HG02571 (cell line): ENCODE measurements at regions not wholly inside any gene's neighbourhood (a gene's known extent, or its start where the extent isn't known, plus 50 kb on each side); places are given as distances from the start of the nearest gene placed in this dataset.

ENCODE experiments used
- ATAC-seq: cut with Tn5 transposase; IDR thresholded peaks from one replicate; pipeline ENCODE4 v1.9.1; 2021; ENCODE audit warnings: mild to moderate bottlenecking, moderate library complexity; ENCODE audit not compliant: unreplicated experiment

DNA sequence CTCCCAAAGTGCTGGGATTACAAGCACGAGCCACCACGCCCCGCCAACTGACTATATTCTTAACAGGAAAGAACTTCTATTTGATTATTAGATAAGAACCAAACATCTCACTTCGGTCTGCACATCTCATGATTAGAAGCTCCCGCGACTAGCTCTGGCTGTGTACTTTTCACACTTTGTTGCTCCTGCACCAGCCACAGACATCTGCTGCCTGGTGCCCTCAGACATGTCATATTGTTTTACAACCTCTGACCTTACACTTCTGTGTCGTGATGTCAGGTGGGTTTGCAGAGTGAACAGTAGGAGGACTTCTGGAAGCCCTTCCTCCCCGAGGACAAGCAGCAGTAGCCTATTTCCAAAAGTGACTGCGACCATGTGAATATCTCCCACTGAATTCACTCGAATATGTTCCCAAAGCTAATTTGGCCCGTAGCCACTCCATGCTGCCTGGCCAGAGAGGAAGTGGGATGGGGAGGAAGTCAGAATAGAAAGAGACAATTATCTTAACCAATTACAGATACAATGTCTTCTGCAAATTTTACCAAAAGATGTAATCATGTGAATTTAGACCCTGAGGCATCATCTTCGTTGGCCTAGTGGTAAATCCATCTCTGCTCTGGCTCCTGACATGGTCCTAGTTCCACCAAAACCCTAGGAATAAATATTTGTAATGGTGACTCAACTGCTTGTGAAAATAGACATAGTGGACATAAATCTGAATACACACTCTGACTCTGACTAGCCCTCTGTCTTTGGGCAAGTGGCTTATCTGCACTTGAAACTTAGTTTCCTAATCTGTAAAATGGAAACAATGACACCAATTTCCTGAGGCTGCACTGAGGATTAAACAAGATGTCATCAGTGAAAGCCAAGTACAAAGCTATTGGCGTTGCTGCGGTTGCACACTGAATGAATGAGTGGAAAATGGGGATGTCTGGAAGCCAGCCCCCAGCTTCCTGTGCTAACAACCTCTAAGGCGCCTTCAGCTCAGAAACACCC, 406.1 kb downstream of the LRATD1 start:
- ATAC-seq = no peak

DNA sequence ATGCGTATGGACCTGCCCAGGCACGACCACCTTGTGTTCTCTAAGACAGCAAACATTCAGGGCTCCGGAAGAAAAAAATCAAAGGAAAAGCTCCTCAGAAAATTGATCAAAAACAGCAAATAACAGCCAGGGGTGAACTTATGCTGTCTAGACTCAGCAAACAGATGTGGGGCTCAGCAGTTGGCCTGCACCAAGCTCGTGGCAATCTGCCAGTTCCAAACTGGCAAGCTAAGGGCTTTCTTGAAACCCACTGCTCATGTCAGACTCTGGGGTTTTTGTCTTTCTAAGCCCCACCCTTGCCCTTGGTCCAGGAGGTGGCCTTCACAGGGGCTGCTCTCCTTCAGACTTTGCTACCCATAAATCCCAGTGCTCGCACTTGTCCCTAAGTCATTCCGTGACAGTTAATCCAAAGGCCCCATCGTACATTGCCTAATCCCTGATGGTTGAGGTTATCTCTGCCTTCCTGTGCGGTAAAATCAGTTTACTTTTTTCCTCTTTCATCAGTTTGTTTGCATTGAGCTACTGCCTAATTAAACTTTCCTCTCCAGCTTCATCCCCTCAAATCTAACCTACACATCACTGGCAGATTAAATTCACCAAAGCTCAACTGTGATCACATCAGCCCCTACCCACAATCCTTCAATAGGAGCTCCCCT, 408.0 kb downstream of the LRATD1 start:
- no peak for ATAC-seq

DNA sequence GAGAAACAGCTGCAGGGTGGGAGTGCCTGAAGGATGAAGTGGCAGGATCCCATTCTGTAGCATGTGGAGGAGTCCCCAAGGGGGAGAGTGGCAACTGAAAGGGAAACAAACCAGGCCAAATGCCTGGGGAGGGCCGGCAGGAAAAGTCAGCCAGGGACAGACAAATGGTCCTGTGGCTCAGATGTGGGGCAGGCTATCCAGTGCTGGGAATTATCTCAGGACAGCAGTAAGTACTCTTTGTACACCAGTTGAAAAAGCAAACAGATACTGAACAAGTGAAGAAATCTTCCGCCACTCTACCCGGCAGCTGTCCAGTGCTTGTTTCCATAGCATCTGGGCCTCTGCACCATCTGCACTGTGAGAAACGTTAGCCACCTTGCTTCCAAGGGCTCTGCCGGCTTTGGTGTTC, 408.9 kb downstream of the LRATD1 start:
- no peak for ATAC-seq

DNA sequence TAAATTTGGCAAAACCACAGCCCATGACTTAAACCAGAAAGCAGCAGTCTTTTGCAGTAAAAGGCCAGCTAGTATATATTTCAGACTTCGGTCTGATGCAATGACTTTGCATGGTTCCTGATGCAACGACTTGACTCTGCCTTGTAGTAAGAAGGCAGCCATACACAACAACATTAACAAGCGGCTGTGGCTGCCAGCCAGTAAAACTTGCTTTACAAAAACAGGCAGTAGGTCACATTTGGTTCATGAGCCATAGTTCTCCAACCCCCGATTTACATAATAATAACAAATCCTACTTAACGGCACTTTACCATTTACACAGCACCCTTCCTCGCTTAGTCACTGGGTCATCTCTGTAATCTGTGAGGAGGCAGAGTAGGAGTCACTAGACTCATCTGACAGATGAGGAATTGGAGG, 410.3 kb downstream of the LRATD1 start:
- ATAC-seq = no peak

DNA sequence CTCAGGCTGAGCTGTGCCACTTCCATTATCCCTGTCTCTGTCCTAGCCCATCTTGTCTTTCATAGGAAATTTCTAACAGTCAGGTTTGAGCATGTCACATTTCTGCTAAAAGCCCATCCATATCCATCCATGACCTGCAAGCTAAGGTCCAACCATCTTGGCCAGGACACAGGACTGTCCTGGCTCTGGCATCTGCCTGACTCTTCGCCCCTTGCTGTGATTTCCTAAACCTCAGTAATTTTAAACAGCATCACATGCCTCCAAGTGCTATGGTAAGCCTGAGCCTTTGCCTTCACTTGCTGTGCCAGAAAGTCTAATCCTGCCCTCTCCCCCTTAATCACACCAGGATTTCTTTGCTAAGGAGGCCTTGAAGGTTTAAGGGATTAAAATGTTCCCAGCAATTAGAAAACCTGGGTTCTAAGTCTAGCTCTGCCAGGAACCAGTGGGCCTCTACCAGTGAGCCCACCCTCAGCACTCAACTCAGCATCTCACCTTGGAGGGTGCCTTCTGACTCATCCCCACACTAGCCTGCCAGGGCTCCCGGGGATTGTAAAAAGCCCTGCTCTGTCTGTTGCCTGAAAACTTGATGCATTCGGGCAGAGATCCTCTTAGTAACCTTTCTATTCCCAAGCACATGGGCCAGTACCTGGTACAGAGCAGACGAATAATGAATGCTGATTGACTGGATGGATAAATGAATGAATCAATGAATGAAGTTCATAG, 411.0 kb downstream of the LRATD1 start:
- ATAC-seq = no peak

DNA sequence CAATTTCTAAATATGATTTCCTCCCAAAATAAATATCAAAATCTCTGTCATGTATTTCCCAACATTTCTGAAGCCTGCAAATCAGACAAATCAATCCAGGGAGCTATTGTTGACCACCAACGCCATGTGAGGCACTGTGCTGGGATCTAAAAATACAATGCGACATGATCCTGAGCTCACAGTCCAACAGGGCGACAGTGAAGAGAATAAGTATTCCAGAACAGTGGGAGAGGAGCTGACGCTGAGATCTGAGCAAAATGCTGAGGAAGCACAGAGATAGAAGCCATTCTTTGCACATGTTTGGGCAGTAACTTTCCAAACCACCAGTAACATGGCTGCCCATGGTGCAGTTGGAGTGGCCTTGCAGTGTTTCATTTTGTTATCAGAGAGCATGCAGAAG, 412.5 kb downstream of the LRATD1 start:
- ATAC-seq = no peak

DNA sequence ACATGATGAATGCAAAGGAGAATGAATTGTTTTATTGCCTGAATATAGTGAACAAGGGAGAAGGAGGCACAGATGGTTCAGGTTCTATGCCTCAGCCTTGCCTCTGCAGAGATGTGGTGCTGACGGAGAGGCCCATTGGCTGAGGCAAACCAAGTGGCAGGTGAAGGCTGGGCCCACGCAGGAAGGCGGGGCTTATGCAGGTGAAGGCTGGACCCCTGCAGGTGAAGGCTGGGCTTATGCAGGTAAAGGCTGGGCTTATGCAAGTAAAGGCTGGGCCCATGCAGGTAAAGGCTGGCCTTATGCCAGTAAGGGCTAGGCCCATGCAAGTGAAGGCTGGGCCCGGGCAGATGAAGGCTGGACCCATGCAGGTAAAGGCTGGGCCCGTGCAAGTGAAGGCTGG, 414.7 kb downstream of the LRATD1 start:
- ATAC-seq = no peak

DNA sequence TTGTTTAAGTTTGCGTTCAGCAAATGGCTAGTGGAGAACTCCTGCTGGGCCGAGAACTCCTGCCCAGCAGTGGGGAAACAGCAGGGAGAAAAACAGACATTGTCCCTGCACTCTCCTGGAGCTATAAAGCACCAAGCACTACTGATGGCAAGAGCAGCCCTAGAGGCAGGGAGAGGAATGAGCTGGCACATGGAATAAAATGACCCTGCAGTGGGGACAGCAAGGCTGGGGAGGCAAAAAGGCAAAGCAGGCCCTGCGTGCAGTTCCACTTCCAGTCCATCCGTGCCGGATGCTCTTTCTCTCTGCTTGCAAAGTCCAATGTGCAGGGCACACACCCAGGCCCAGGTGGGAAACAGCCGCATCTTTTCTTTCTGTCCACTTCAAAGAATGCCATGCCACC, 415.5 kb downstream of the LRATD1 start:
- no peak for ATAC-seq

DNA sequence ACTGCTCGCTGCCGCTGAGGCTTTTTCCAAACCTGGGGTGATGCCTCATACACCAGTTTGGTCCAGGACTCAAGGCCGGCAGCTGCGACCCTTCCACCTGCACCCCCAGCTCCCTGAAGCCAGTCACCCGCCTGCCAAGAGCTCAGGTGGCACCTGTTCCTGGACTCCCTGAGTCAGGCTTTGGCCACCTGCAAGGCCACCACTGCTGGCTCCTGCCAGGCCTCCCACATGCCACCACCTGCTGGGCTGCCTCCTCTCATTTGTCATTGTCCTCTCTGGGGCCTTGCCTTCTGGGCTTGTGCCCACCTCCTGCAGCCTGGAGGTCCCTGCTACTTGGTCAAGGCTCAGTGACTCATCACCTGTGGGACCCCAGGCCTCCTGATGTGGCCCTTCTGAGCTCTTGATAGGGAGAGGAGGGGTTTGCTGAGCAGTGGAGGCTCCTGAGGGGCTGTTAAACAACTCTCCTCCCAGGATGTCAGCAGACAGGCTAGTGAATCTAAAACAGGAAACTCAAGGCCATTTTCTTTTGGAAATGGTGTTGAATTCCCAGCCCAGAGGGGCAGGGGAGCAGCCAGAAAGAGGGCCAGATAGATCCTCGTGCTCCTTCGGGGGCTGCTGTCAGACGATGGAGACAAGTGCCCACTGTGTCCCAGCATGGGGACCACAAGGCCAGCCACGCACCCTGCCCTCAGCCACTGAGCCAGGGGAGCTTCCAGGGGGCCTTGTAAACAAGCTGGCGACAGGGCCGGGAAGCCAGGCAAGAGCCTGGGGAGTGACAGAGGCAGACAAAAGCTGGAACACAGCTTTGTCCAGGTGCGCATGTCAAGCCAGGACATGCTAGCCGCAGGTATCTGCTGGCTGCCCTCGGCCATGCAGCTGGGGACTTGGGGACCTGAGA, 416.8 kb downstream of the LRATD1 start:
- ATAC-seq = no peak

DNA sequence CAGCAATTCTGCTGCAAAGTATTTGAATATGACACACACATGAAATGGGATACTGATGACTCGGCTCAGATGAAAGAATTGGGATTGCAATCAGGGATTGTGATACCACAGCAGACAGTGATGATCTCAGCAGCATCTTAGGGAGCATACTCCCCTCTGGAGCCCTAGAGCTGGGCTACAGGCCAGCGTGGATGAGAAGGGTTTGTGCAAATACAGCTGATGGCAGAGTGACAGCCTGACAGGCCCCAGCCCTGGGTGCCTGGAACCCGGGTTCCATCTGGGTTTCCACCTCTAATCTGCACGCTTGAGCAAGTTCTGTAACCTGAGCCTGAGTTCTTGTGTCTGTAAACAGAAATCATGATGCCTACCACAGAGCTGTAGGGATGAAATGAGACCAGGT, 418.0 kb downstream of the LRATD1 start:
- no peak for ATAC-seq

DNA sequence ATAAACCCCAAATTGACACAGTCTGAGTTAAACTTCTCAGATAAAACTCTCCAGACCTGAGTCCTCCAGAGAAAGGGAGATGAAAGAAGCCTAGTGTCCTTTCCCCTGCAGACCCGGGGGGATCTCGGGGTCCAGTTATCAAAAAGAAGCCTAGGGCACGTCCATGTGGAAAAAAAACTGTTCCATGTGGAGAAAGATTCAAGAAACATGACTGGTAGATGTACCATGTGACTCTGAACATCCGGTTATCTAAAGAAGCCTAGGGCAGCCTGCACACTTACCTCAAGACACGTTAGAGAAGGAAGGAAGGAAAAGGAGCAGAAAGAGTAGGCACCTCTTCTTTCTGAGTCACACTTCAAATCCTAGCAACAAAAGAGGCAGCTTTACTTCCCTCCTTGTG, 421.0 kb downstream of the LRATD1 start:
- no peak for ATAC-seq

DNA sequence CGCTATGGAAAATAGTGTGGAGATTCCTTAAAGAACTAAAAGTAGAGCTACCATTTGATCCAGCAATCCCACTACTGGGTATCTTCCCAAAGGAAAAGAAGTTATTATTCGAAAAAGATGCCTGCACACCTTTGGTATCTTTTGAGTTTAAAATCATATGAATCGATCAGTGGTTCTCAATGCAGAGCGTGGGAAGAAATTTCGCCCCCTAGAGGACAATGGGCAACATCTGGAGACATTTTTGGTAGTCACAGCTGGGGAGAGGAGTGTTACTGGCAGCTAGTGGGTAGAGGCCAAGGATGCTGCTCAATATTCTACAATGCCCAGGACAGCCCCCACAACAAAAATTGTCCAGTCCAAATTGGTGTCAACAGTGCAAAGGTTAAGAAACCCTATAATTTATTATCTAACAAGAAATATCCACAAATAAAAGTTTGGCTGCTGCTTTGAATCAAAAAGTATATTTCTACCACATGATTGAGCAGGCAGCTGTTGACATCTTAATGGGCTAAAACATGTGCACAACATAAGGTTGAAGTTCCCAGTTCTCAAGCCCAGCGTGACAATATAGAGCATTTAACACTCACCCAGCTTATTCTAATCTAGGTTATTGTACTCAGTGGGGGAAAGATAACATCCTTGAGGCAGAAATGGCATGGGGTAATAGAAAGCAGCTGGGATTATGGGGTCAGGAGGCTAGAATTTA, 425.7 kb downstream of the LRATD1 start:
- ATAC-seq = no peak

DNA sequence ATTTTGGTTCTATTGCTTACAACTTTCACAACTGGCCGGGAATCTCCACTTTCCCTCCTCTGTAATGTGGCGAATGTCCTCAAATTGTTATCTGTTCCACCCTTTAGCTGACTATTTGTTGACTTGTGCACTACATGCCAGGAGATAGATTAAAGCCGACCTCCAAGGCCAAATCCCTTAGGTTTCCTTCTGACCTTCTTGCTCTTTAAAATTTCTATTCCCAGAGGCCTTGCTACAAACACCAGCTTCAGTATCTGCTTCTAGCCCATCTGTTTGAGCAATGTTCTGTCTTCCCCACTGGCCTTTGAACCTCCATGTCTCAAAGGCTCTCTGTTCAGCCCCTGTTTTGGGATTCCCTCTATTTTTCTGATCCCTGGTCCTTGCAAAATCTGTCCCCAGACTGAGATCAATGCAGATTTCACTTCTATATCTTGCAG, 426.2 kb downstream of the LRATD1 start:
- ATAC-seq = no peak

DNA sequence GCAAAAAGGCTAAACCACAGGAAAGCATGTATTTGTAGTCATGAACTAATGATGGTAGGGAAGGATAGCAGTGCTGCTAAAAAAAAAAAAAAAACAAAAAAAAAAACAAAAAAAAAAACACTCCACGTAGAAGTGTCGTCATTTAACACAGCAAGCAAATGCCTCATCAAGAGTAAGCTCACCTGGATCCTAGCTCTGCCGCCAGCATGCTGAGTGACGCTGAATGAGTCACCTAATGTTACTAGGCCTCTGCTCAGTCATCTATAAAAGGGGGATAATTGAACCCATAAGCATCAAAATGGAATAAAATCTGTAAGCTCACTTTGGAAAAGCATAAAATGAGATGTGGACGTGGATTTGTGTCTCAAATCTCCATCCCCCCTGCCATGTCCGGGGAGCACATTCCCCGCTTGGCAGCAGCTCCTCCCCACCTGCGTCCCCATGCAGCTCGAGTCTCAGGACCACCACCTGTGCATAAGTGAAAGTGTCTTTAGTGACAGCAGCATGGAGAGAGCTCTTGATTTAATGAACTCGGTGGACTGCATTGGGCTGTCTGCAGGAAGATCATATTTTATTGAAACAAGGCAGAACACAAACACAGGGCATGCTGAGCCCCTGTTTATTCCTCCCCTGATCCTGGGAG, 427.5 kb downstream of the LRATD1 start:
- no peak for ATAC-seq

DNA sequence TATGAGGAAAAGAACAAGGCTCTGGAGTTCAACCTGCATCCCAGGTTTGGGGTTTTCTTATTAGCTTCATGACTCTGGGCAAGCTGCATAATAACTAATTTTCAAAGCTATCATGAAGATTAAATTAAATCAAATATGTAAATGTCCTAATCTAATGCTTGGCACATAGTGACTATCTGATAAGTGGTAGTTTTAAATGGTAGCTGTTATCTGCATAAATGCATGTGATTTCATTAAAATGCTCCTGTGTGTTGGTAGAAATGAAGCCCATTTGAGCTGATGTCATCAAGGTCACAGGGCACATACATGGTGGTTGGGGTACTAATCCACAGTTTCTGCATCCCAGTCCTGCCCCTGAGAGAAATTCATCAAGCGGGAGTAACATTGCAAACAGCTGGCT, 428.8 kb downstream of the LRATD1 start:
- no peak for ATAC-seq

DNA sequence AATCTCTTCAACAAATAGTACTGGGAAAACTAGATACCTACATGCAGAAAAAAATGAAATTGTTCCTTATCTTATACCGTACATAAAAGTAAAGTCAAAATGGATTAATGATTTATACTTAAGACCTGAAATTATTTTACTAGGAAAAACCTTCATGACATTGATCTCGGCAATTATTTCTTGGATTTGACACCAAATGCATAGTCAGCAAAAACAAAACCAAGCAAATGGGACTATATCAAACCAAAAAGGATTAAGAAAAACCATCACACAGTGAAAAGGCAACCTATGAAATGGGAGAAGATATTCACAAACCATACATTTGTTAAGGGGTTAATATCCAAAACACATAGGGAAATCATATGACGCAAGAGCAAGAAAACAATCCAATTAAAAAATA, 433.6 kb downstream of the LRATD1 start:
- ATAC-seq = no peak

DNA sequence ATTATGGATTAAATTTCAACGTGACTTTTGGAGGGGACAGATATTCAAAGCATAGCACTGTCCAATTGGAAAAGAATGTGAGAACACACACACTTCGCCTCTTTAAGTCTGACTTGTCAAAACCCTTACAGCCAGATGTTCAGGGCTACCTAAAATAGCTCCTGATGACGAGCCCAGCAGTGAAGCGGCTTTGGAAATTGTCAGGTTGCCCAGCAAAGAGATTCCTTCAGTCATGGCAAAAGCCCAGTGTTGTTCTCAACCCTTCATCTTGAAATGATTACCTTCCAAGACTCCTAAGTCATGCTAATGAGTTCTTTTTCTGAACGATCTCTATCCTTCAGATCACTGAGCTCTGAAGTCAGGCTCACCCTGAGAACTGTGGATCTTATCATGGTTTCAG, 436.6 kb downstream of the LRATD1 start:
- ATAC-seq = no peak

DNA sequence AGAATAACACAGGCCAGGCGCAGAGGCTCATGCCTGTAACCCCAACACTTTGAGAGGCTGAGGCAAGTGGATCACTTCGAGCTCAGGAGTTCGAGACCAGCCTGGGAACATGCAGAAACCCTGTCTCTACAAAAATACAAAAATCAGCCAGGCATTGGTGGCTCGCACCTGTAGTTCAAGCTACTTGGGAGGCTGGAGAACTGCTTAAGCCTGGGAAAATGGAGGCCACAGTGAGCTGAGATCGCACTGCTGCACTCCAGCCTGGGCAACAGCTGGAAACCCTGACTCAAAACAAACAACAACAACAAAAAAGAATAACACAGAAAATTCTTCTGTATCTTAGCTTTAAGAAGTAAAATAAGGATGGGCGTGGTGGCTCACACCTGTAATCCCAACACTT, 440.3 kb downstream of the LRATD1 start:
- no peak for ATAC-seq

DNA sequence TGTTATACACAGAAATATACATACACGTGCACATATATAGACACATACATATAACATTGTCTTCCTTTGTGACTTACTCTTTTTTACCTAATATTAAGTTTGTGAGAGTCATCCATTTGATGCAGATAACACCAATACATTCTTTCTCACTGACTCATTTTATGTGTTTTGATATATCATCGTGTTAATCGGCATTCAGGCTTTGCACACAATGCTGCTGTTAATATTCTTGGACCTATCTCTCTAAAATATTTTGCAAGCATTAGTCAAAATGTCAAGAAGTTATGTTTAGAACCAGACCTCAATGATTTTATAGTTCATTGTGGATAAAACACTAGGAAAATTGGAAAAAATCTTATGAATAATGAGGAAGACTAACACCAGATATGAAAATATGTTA, 441.1 kb downstream of the LRATD1 start:
- ATAC-seq = no peak
